ENCODE measurements at regions not wholly inside any gene's neighbourhood (a gene's known extent, or its start where the extent isn't known, plus 50 kb on each side); places are given as distances from the start of the nearest gene placed in this dataset.

DNA sequence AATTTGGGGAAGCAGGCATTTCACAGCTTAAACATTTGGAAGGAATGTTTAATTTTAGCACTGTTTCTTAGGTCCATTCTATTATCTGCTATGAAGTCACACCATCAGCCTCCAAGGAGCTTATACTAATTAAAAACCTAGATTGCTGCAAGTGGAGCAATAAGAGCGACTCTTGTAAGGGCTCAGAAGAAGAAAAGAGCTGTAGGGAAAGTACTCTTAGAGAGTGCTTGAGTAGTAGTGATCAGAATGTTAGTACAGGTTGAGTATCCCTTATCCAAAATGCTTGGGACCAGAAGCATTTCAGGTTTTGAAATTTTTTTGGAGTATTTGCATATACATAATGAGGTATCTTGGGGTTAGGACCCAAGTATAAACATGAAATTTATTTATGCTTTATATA is 285.3 kb downstream of the UBE3D start:
- H3K36me3 ChIP-seq = no peaks in the 10 kb centered on the region
- no peak for TF ChIP-seq POLR2A (IDR thresholded peaks at IDR 0.05; ENCODE audit: low read depth)
- no peak for TF ChIP-seq EP300 (IDR thresholded peaks at IDR 0.05)
- no peak for TF ChIP-seq CTCF (IDR thresholded peaks at IDR 0.05)
- TF ChIP-seq POLR2AphosphoS5 (IDR thresholded peaks at IDR 0.05) = no peak
- 92% methylated on average over 1 of the region's 1 CpG for WGBS
- H3K4me3 ChIP-seq = no peak overlapping the region
- no peaks in the 10 kb centered on the region for H3K9me3 ChIP-seq
- no peak overlapping the region for H3K27ac ChIP-seq (replicated peaks in 1 of 4)
- no peak for DNase-seq (ENCODE audit: extremely low spot score)
- intact Hi-C loops (cut with DNase I) = no loop called here
- no peaks in the 10 kb centered on the region for H3K27me3 ChIP-seq
- H3K4me1 ChIP-seq = peaks cover 0 to 10% (median 3%) of the 10 kb centered on the region in 4 donors

DNA sequence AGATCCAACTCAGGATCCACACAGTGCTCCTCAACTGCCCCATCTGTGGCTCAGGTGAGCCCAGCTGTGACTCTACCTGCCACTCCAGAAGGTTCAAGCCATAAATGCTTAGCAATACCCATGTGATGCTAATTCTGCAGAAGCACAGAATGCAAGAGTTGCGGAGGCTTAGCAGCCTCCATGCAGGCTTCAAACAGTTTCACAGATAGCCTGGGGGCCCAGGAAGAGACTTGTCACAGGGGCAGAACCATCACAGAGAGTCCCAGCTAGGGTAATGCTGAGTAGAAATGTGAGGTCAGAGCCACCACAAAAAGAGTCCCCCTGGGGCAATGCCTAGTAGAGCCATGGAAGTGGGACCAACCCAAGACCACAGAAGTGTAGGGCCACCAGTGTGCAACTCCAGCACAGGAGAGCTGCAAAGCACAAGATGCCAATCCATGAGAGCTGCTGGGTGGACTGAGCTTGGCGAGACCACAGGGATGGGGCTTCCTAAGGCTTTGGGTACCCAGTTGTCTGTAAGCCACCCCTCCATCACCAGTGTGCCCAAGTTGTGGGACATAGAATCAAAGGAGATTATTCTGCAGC is 283.9 kb downstream of the UBE3D start:
- Histone ChIP-seq H3K4me3 (no peak overlapping the region), H3K9me3 (no peaks in the 10 kb centered on the region), H3K36me3 (no peaks in the 10 kb centered on the region), H3K4me1 (no peaks in the 10 kb centered on the region), H3K27ac (replicated peaks in 1 of 4) (no peak overlapping the region), H3K27me3 (no peaks in the 10 kb centered on the region)
- 88% methylated on average over 1 of the region's 2 CpGs for WGBS
- DNase-seq (ENCODE audit: extremely low spot score) = no peak
- TF ChIP-seq CTCF (IDR thresholded peaks at IDR 0.05) (no peak), POLR2AphosphoS5 (IDR thresholded peaks at IDR 0.05) (no peak), EP300 (IDR thresholded peaks at IDR 0.05) (no peak), POLR2A (IDR thresholded peaks at IDR 0.05; ENCODE audit: low read depth) (no peak)
- intact Hi-C loops (cut with DNase I) = no loop called here

DNA sequence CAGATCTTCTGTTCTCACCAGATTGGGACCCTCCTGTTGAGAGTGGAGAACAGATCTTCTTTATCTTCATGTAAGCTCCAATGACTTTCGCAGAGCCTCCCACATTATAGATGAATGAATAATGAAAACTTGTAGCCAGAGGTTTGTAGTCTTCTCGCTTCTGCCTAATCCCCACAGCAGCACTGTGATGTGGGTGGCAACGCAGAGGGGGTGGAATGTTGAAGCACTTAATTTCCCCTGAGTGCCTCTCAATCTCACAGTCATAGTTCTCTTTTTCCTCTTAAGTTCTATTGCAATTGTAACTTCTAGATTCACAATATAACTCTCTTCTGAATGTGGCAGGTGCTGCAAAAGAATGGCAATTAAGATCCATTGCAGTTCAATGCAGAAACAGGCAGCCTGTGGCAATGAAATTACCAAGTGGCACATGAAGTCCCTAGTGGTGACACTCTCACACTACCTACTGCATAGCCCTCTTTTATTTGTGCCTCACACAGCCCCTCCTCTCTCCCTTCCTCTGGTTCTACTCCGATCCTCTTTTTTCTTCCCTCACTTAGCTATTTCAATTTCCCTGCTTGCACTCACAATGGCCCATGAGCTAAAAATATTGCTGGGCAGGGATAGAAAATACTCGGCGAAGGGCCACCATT is 281.9 kb downstream of the UBE3D start:
- no peak for DNase-seq (ENCODE audit: extremely low spot score)
- intact Hi-C loops (cut with DNase I) = no loop called here
- Histone ChIP-seq H3K36me3 (no peaks in the 10 kb centered on the region), H3K27me3 (no peaks in the 10 kb centered on the region), H3K4me3 (no peak overlapping the region), H3K4me1 (no peaks in the 10 kb centered on the region), H3K27ac (replicated peaks in 1 of 4) (no peak overlapping the region), H3K9me3 (peaks cover 0 to 3% (median 1%) of the 10 kb centered on the region in 4 donors)
- no peak for TF ChIP-seq POLR2AphosphoS5 (IDR thresholded peaks at IDR 0.05)
- TF ChIP-seq POLR2A (IDR thresholded peaks at IDR 0.05; ENCODE audit: low read depth) = no peak
- no peak for TF ChIP-seq EP300 (IDR thresholded peaks at IDR 0.05)
- no peak for TF ChIP-seq CTCF (IDR thresholded peaks at IDR 0.05)
- 73% methylated on average over 6 of the region's 6 CpGs for WGBS

GRCh38 chr6:82785206-82785605 is 280.4 kb downstream of the UBE3D start:
- no peaks in the 10 kb centered on the region for H3K36me3 ChIP-seq
- H3K4me3 ChIP-seq = no peak overlapping the region
- intact Hi-C loops (cut with DNase I) = no loop called here
- no peak for DNase-seq (ENCODE audit: extremely low spot score)
- TF ChIP-seq POLR2AphosphoS5 (IDR thresholded peaks at IDR 0.05) = no peak
- TF ChIP-seq POLR2A (IDR thresholded peaks at IDR 0.05; ENCODE audit: low read depth) = no peak
- no peak for TF ChIP-seq CTCF (IDR thresholded peaks at IDR 0.05)
- TF ChIP-seq EP300 (IDR thresholded peaks at IDR 0.05) = no peak
- WGBS = 75% methylated on average over 2 of the region's 2 CpGs
- no peaks in the 10 kb centered on the region for H3K4me1 ChIP-seq
- peaks cover 0 to 11% (median 4%) of the 10 kb centered on the region in 4 donors for H3K9me3 ChIP-seq
- no peaks in the 10 kb centered on the region for H3K27me3 ChIP-seq
- H3K27ac ChIP-seq (replicated peaks in 1 of 4) = no peak overlapping the region

All from esophagus muscularis mucosa (tissue), 4 donors.